ENCODE measurements at regions not wholly inside any gene's neighbourhood (a gene's known extent, or its start where the extent isn't known, plus 50 kb on each side); places are given as distances from the start of the nearest gene placed in this dataset.

DNA sequence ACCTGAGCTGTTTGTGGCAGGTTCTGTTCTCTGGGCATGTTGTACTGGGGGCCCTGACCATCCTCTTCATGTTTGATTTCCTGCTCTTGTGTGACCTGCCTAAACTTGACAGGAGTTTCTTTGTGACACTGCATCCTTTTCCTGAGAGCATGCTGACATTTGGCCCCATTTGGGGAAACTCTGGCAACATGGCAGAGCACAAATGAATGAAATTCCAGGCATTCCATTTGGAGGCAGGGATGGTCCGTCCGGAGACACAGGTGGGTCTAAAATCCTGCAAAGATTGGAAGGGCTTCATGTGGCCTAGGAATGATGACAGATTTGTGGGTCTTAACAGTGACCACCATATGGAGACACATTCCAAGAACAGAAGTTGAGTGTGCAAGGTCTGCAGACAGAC, 184.0 kb downstream of the FCRL5 start:
- Histone ChIP-seq H4K20me1 (ENCODE audit: insufficient read depth, low read length) (no peaks in the 10 kb centered on the region), H3K79me2 (ENCODE audit: insufficient read depth, low read length) (no peaks in the 10 kb centered on the region), H3K4me2 (replicated peaks; ENCODE audit: extremely low read depth, low read length, poor library complexity, severe bottlenecking) (no peak overlapping the region), H3K36me3 (replicated peaks in 1 of 2; ENCODE audit: control insufficient read depth in 1 of 2, insufficient read depth in 2 of 2, low read length in 2 of 2) (no peaks in the 10 kb centered on the region), H3K27me3 (ENCODE audit: control insufficient read depth in 2 of 2, insufficient read depth in 2 of 2, low read length in 2 of 2) (no peaks in the 10 kb centered on the region), H3K9me3 (replicated peaks in 1 of 2; ENCODE audit: control insufficient read depth in 1 of 2, insufficient read depth in 1 of 2, low read length in 2 of 2) (no peaks in the 10 kb centered on the region), H3K4me3 (replicated peaks in 1 of 3; ENCODE audit: low read depth in 2 of 3, low read length in 3 of 3) (no peak overlapping the region), H3K9ac (ENCODE audit: insufficient read depth, low read length, poor library complexity, severe bottlenecking) (no peak overlapping the region), H3K4me1 (ENCODE audit: control insufficient read depth in 1 of 2, insufficient read depth in 2 of 2, low read length in 2 of 2) (no peaks in the 10 kb centered on the region), H3K27ac (ENCODE audit: low read depth in 1 of 2, low read length in 2 of 2) (no peak overlapping the region), H2AFZ (ENCODE audit: insufficient read depth, low read depth, low read length, poor library complexity, severe bottlenecking) (no peak overlapping the region)
- no peak for DNase-seq
- Mint-ChIP-seq H3K4me1 (peaks cover 16% of the 10 kb centered on the region), H3K27ac (no peak overlapping the region), H3K4me3 (no peak overlapping the region), H3K9me3 (no peaks in the 10 kb centered on the region), H3K36me3 (no peaks in the 10 kb centered on the region), H3K27me3 (ENCODE audit: low read depth in 3 of 3) (peaks cover 0 to 8% (median 5%) of the 10 kb centered on the region in 3 donors)
- TF ChIP-seq, protein P1, sequence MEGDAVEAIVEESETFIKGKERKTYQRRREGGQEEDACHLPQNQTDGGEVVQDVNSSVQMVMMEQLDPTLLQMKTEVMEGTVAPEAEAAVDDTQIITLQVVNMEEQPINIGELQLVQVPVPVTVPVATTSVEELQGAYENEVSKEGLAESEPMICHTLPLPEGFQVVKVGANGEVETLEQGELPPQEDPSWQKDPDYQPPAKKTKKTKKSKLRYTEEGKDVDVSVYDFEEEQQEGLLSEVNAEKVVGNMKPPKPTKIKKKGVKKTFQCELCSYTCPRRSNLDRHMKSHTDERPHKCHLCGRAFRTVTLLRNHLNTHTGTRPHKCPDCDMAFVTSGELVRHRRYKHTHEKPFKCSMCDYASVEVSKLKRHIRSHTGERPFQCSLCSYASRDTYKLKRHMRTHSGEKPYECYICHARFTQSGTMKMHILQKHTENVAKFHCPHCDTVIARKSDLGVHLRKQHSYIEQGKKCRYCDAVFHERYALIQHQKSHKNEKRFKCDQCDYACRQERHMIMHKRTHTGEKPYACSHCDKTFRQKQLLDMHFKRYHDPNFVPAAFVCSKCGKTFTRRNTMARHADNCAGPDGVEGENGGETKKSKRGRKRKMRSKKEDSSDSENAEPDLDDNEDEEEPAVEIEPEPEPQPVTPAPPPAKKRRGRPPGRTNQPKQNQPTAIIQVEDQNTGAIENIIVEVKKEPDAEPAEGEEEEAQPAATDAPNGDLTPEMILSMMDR (IDR thresholded peaks at IDR 0.05): no peak
- intact Hi-C loops (cut with micrococcal nuclease): loop anchor here in 1 of 2 donors (10.0 kb wide), 1 partner anchor 174 kb away; no protein-coding TSS in a partner anchor
- WGBS (ENCODE audit: insufficient coverage): 92% methylated on average over 2 of the region's 2 CpGs

DNA sequence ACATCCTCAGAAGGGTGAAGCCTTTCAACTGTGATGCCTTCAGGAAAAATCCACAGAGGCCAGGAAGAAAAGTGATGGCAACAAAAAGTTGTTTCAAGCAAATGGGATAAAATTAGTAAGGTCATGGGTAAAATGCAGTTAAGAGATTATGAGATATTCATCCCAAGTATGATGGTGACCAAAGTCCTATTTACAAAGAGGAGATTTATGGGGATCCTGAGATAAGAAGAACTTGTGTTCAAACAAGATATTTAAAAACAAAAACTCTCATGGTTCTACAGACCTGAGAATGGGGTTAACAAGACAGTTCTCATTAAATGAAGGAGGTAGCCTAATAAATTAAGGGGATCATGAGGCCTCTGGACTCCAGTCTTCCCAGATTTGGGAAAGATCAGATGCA, 184.4 kb downstream of the FCRL5 start:
- H3K9ac ChIP-seq (ENCODE audit: insufficient read depth, low read length, poor library complexity, severe bottlenecking): no peak overlapping the region
- H3K9me3 Mint-ChIP-seq: no peaks in the 10 kb centered on the region
- H3K4me1 ChIP-seq (ENCODE audit: control insufficient read depth in 1 of 2, insufficient read depth in 2 of 2, low read length in 2 of 2): no peaks in the 10 kb centered on the region
- no peaks in the 10 kb centered on the region for H3K36me3 Mint-ChIP-seq
- H3K36me3 ChIP-seq (replicated peaks in 1 of 2; ENCODE audit: control insufficient read depth in 1 of 2, insufficient read depth in 2 of 2, low read length in 2 of 2): no peaks in the 10 kb centered on the region
- H3K79me2 ChIP-seq (ENCODE audit: insufficient read depth, low read length): no peaks in the 10 kb centered on the region
- H3K4me3 Mint-ChIP-seq: no peak overlapping the region
- H4K20me1 ChIP-seq (ENCODE audit: insufficient read depth, low read length): no peaks in the 10 kb centered on the region
- intact Hi-C loops (cut with micrococcal nuclease): loop anchor here in 1 of 2 donors (10.0 kb wide), 1 partner anchor 173 kb away; no protein-coding TSS in a partner anchor
- no peak overlapping the region for H3K4me3 ChIP-seq (replicated peaks in 1 of 3; ENCODE audit: low read depth in 2 of 3, low read length in 3 of 3)
- no peaks in the 10 kb centered on the region for H3K27me3 ChIP-seq (ENCODE audit: control insufficient read depth in 2 of 2, insufficient read depth in 2 of 2, low read length in 2 of 2)
- H3K4me1 Mint-ChIP-seq: peaks cover 16% of the 10 kb centered on the region
- no peak for DNase-seq
- no peaks in the 10 kb centered on the region for H3K9me3 ChIP-seq (replicated peaks in 1 of 2; ENCODE audit: control insufficient read depth in 1 of 2, insufficient read depth in 1 of 2, low read length in 2 of 2)
- no peak overlapping the region for H3K27ac Mint-ChIP-seq
- H3K4me2 ChIP-seq (replicated peaks; ENCODE audit: extremely low read depth, low read length, poor library complexity, severe bottlenecking): no peak overlapping the region
- TF ChIP-seq, protein P1 (IDR thresholded peaks at IDR 0.05): no peak
- no peak overlapping the region for H3K27ac ChIP-seq (ENCODE audit: low read depth in 1 of 2, low read length in 2 of 2)
- H3K27me3 Mint-ChIP-seq (ENCODE audit: low read depth in 3 of 3): peaks cover 0 to 8% (median 5%) of the 10 kb centered on the region in 3 donors
- H2AFZ ChIP-seq (ENCODE audit: insufficient read depth, low read depth, low read length, poor library complexity, severe bottlenecking): no peak overlapping the region

Data from CD14-positive monocyte (primary cell).